ENCODE measurements at regions not wholly inside any gene's neighbourhood (a gene's known extent, or its start where the extent isn't known, plus 50 kb on each side); places are given as distances from the start of the nearest gene placed in this dataset.

DNA sequence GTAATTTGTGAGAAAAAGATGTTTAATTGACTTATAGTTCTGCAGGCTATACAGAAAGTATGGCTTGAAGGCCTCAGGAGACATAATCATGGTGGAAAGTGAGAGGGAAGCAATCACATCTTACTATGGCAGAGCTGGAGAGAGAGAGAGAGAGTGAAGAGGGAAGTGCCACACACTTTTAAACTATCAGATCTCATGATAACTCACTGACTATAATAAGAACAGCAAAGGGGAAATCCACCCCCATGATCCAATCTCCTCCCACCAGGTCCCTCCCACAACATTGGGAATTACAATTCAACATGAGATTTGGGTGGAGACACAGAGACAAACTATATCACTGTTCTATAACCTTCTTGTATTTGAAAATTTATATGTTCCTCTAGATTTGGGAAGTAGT lies 117.2 kb upstream of the BMP5 start:
- TF ChIP-seq TCF12 (IDR thresholded peaks at IDR 0.05; ENCODE audit: low read depth, low read length) (no peak), CTCF (IDR thresholded peaks at IDR 0.05; ENCODE audit: control extremely low read depth in 1 of 3, insufficient read depth in 1 of 3, low read depth in 1 of 3, low read length in 3 of 3) (no peak), TAF1 (IDR thresholded peaks at IDR 0.05; ENCODE audit: low read depth, low read length) (no peak), EZH2 (IDR thresholded peaks at IDR 0.05; ENCODE audit: low read depth, low read length, severe bottlenecking) (no peak), RAD21 (IDR thresholded peaks at IDR 0.05 in 1 of 2, conservative IDR thresholded peaks at IDR 0.05 in 1 of 2; ENCODE audit: low read depth in 2 of 2, low read length in 2 of 2) (no peak), TBP (IDR thresholded peaks at IDR 0.05; ENCODE audit: low read depth, low read length) (no peak), RNF2 (IDR thresholded peaks at IDR 0.05; ENCODE audit: borderline replicate concordance, low read depth, low read length, missing control alignments, poor library complexity, severe bottlenecking) (no peak), YY1 (IDR thresholded peaks at IDR 0.05; ENCODE audit: low read depth, low read length) (no peak), RXRA (IDR thresholded peaks at IDR 0.05; ENCODE audit: insufficient read depth, low read depth, low read length) (no peak), SRF (IDR thresholded peaks at IDR 0.05; ENCODE audit: low read depth, low read length) (no peak), E2F6 (IDR thresholded peaks at IDR 0.05) (no peak), GABPA (IDR thresholded peaks at IDR 0.05; ENCODE audit: borderline replicate concordance, insufficient read depth, low read length) (no peak)
